Peyer's patch (tissue), 4 donors: ENCODE measurements at regions not wholly inside any gene's neighbourhood (a gene's known extent, or its start where the extent isn't known, plus 50 kb on each side); places are given as distances from the start of the nearest gene placed in this dataset.

Experiments used
- CTCF ChIP-seq, 6 experiments: fragments of 450-650 bp in 4 of 6; fragments of 200-600 bp in 2 of 6; sonication (generic) in 1 of 6; IDR thresholded peaks; one replicate each; pipeline ENCODE4 v1.5.1; 2017 to 2019; ENCODE audit warnings: antibody characterized with exemption in 6 of 6, mild to moderate bottlenecking in 3 of 6, moderate library complexity in 1 of 6
- POLR2A ChIP-seq, 2 donors: fragments of 450-650 bp; IDR thresholded peaks; one replicate each; pipeline ENCODE4 v1.5.1; 2017; ENCODE audit warnings: antibody characterized with exemption in 2 of 2, mild to moderate bottlenecking in 2 of 2, moderate library complexity in 2 of 2

DNA sequence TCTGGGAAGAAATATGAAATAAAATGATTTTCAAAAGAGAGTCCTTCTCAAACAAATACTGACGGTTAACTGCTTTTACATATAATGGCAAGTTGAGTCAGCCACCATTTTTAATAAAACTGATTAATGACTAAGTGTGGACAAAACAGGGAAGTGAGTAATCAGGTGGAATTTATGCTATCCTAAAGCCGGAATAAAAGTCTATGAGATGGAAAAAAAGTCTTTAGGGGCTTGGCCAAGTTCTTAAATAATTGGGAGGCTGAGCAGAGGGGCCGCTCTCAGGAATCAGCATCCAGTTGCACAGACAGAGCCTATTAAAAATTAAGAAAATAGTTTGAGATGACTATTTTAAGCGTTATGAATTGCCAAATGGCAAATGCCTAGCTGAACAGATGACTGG is 58.6 kb upstream of the AFF3 start:
- TF ChIP-seq POLR2A (IDR thresholded peaks at IDR 0.05) (no peak), CTCF (IDR thresholded peaks at IDR 0.05) (no peak)
